Esophagus muscularis mucosa (tissue), 3 donors: ENCODE measurements at regions not wholly inside any gene's neighbourhood (a gene's known extent, or its start where the extent isn't known, plus 50 kb on each side); places are given as distances from the start of the nearest gene placed in this dataset.

ENCODE experiments used
- POLR2AphosphoS5 ChIP-seq, 2 donors: sonication (generic); formaldehyde crosslinking; IDR thresholded peaks; one replicate each; pipeline ENCODE4 v1.6.1; 2017; ENCODE audit warnings: antibody characterized with exemption in 2 of 2
- TF ChIP-seq, protein P1 (sequence below), 3 experiments: fragments of 200-600 bp in 2 of 3; fragments of 450-650 bp in 1 of 3; sonication (generic) in 2 of 3; IDR thresholded peaks; one replicate each; pipeline ENCODE4 v1.5.1; 2017 to 2019; ENCODE audit warnings: antibody characterized with exemption in 3 of 3, mild to moderate bottlenecking in 2 of 3, moderate library complexity in 1 of 3

DNA sequence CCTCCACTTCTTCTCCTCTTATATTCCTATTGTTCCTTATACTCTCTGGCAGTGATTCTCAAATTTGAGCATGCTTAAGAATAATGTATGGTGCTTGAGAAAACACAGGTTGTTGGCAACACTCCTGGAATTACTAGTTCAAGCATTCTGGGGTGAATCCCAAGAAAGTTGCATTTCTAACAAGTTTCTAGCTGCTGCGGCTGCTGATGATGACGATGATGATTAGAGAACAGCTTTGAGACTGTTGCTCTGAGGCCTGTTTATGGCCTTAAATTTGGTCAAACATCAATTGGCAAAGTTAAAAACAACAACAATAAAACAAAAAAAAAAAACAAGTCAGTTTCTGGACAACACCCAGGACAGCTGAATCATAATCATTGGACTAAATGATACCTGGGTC is 961.9 kb downstream of the CDH11 start:
- TF ChIP-seq, protein P1, sequence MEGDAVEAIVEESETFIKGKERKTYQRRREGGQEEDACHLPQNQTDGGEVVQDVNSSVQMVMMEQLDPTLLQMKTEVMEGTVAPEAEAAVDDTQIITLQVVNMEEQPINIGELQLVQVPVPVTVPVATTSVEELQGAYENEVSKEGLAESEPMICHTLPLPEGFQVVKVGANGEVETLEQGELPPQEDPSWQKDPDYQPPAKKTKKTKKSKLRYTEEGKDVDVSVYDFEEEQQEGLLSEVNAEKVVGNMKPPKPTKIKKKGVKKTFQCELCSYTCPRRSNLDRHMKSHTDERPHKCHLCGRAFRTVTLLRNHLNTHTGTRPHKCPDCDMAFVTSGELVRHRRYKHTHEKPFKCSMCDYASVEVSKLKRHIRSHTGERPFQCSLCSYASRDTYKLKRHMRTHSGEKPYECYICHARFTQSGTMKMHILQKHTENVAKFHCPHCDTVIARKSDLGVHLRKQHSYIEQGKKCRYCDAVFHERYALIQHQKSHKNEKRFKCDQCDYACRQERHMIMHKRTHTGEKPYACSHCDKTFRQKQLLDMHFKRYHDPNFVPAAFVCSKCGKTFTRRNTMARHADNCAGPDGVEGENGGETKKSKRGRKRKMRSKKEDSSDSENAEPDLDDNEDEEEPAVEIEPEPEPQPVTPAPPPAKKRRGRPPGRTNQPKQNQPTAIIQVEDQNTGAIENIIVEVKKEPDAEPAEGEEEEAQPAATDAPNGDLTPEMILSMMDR (IDR thresholded peaks at IDR 0.05): no peak
- TF ChIP-seq POLR2AphosphoS5 (IDR thresholded peaks at IDR 0.05): no peak
